KMS-11 (cell line): ENCODE measurements at regions not wholly inside any gene's neighbourhood (a gene's known extent, or its start where the extent isn't known, plus 50 kb on each side); places are given as distances from the start of the nearest gene placed in this dataset.

Experiments
- H2AFZ ChIP-seq: fragments of 200-600 bp; sonication (generic); 2 replicates; pipeline ENCODE4 v1.6.1; 2016; ENCODE audit warnings: antibody characterized with exemption, mixed run types, low read depth
- H3K27ac ChIP-seq: fragments of 200-600 bp; sonication (generic); 2 replicates; pipeline ENCODE4 v1.6.1; 2016; ENCODE audit warnings: mild to moderate bottlenecking, mixed run types
- H3K27me3 ChIP-seq: fragments of 200-600 bp; sonication (generic); 2 replicates; pipeline ENCODE4 v1.6.1; 2017; ENCODE audit warnings: mild to moderate bottlenecking, low read depth, mixed run types, moderate library complexity; ENCODE audit not compliant: insufficient read depth
- H3K36me3 ChIP-seq: fragments of 200-600 bp; sonication (generic); 2 replicates; pipeline ENCODE4 v1.6.1; 2017; ENCODE audit warnings: mild to moderate bottlenecking, mixed run types; ENCODE audit not compliant: insufficient read depth
- H3K4me1 ChIP-seq: fragments of 200-600 bp; sonication (generic); 2 replicates; pipeline ENCODE4 v1.6.1; 2016; ENCODE audit warnings: mild to moderate bottlenecking, low read depth, mixed run types; ENCODE audit not compliant: poor library complexity, severe bottlenecking
- H3K4me2 ChIP-seq: fragments of 200-600 bp; sonication (generic); 2 replicates; pipeline ENCODE4 v1.7.0; 2016; ENCODE audit warnings: mild to moderate bottlenecking, mixed run types
- H3K4me3 ChIP-seq: fragments of 200-600 bp; sonication (generic); IDR thresholded peaks from 2 replicates; pipeline ENCODE4 v1.6.1; 2017; ENCODE audit warnings: low read depth, low read length, mixed read lengths; ENCODE audit not compliant: insufficient read depth
- H3K79me2 ChIP-seq: fragments of 200-600 bp; sonication (generic); 2 replicates; pipeline ENCODE4 v1.6.1; 2016; ENCODE audit warnings: low read depth, mixed run types; ENCODE audit not compliant: insufficient read depth
- H3K9ac ChIP-seq: fragments of 200-600 bp; sonication (generic); 2 replicates; pipeline ENCODE4 v1.6.1; 2016; ENCODE audit warnings: mild to moderate bottlenecking, mixed run types
- H4K20me1 ChIP-seq: fragments of 200-600 bp; sonication (generic); 2 replicates; pipeline ENCODE4 v1.6.1; 2016; ENCODE audit warnings: mild to moderate bottlenecking, mixed run types; ENCODE audit not compliant: insufficient read depth
- TF ChIP-seq, protein P1 (sequence below): fragments of 200-600 bp; sonication (generic); conservative IDR thresholded peaks from 2 replicates; pipeline ENCODE4 v1.6.1; 2017; ENCODE audit warnings: low read depth, mild to moderate bottlenecking, antibody characterized with exemption, low read length, moderate library complexity, mixed read lengths

DNA sequence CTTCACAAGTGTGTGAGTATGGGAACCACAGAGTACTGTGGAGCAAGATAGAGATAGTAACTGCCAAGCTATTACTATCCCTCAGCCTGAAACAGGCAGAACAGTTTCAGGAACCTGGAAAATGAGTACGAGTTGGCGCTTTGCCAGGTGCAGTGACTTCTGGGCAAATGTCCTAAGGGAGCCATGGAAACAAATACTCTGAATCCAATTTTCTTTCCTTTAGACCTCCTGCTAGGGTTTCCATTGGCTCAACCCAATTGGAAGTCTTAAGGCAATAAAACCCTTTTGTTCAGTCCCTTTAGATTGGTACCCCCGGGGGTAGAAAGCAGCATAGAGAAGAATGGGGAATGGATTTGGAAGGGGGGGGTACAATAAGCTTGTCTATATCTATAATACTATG lies 205.0 kb upstream of the EPHA7 start:
- Histone ChIP-seq H3K79me2 (no peaks in the 10 kb centered on the region), H2AFZ (no peak overlapping the region), H3K36me3 (no peaks in the 10 kb centered on the region), H3K27ac (no peak overlapping the region), H3K27me3 (no peaks in the 10 kb centered on the region), H4K20me1 (no peaks in the 10 kb centered on the region), H3K4me3 (no peak overlapping the region), H3K9ac (no peak overlapping the region), H3K4me2 (no peak overlapping the region), H3K4me1 (no peaks in the 10 kb centered on the region)
- TF ChIP-seq, protein P1, sequence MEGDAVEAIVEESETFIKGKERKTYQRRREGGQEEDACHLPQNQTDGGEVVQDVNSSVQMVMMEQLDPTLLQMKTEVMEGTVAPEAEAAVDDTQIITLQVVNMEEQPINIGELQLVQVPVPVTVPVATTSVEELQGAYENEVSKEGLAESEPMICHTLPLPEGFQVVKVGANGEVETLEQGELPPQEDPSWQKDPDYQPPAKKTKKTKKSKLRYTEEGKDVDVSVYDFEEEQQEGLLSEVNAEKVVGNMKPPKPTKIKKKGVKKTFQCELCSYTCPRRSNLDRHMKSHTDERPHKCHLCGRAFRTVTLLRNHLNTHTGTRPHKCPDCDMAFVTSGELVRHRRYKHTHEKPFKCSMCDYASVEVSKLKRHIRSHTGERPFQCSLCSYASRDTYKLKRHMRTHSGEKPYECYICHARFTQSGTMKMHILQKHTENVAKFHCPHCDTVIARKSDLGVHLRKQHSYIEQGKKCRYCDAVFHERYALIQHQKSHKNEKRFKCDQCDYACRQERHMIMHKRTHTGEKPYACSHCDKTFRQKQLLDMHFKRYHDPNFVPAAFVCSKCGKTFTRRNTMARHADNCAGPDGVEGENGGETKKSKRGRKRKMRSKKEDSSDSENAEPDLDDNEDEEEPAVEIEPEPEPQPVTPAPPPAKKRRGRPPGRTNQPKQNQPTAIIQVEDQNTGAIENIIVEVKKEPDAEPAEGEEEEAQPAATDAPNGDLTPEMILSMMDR = no peak

GRCh38 chr6:93621442-93621841 lies 202.1 kb upstream of the EPHA7 start:
- Histone ChIP-seq H3K79me2 (no peaks in the 10 kb centered on the region), H3K36me3 (no peaks in the 10 kb centered on the region), H3K27ac (no peak overlapping the region), H3K27me3 (no peaks in the 10 kb centered on the region), H4K20me1 (no peaks in the 10 kb centered on the region), H3K4me2 (no peak overlapping the region), H2AFZ (no peak overlapping the region), H3K4me1 (no peaks in the 10 kb centered on the region), H3K9ac (no peak overlapping the region), H3K4me3 (no peak overlapping the region)
- TF ChIP-seq, protein P1 = no peak

- TF ChIP-seq, protein P1 = no peak
Observed at GRCh38 chr6:93604951-93605350, 185.6 kb upstream of the EPHA7 start.

GRCh38 chr6:93592417-93592816 lies 173.1 kb upstream of the EPHA7 start:
- H3K4me3 ChIP-seq = no peak overlapping the region
- H2AFZ ChIP-seq = no peak overlapping the region
- H3K4me2 ChIP-seq = no peak overlapping the region
- no peaks in the 10 kb centered on the region for H3K36me3 ChIP-seq
- no peaks in the 10 kb centered on the region for H3K79me2 ChIP-seq
- TF ChIP-seq, protein P1 = no peak
- H4K20me1 ChIP-seq = no peaks in the 10 kb centered on the region
- no peak overlapping the region for H3K27ac ChIP-seq
- no peaks in the 10 kb centered on the region for H3K27me3 ChIP-seq
- H3K4me1 ChIP-seq = no peaks in the 10 kb centered on the region
- H3K9ac ChIP-seq = no peak overlapping the region

More at GRCh38 chr6:93604951-93605350, 185.6 kb upstream of the EPHA7 start:
- Histone ChIP-seq H3K4me3 (no peak overlapping the region), H4K20me1 (no peaks in the 10 kb centered on the region), H3K79me2 (no peaks in the 10 kb centered on the region), H3K4me2 (no peak overlapping the region), H3K27ac (no peak overlapping the region), H3K36me3 (no peaks in the 10 kb centered on the region), H2AFZ (no peak overlapping the region), H3K4me1 (no peaks in the 10 kb centered on the region), H3K27me3 (no peaks in the 10 kb centered on the region), H3K9ac (no peak overlapping the region)
